ENCODE measurements at regions not wholly inside any gene's neighbourhood (a gene's known extent, or its start where the extent isn't known, plus 50 kb on each side); places are given as distances from the start of the nearest gene placed in this dataset.
A peak's percentile ranks its signal among the peaks of the same experiment; 100 is the strongest.
"Not testable (repeated sequence)": the region's sequence is repeated elsewhere in the genome, so short reads cannot be mapped to it uniquely, and the experiment has no call there.

GRCh38 chr4:9685692-9686091 is 95.7 kb upstream of the DRD5 start:
- CTCF ChIA-PET = no interaction called here
- H3K9me3 ChIP-seq = no peaks in the 10 kb centered on the region

GRCh38 chr4:9690636-9691237 is 90.7 kb upstream of the DRD5 start:
- CTCF ChIA-PET = interaction anchor here (1.4 kb wide), 1 partner anchor 12 kb away, joined by 3 read pairs; no protein-coding TSS in a partner anchor

More at GRCh38 chr4:9685692-9686091, 95.7 kb upstream of the DRD5 start:
- H3K4me3 ChIP-seq = no peak overlapping the region
- POLR2A ChIA-PET = no interaction called here
- ATAC-seq (no peak), DNase-seq (ENCODE audit: low read depth in 1 of 2, low spot score in 1 of 2) (no peak), FAIRE-seq (no peak)
- H3K4me1 ChIP-seq = no peaks in the 10 kb centered on the region
- TF ChIP-seq ESRRA (IDR thresholded peaks at IDR 0.05; ENCODE audit: borderline replicate concordance, low read length) (no peak), HOXA7 (CRISPR knock-in tag; IDR thresholded peaks at IDR 0.05) (no peak)
- H3K27ac ChIP-seq = no peak overlapping the region
- no peak overlapping the region for H3K4me2 ChIP-seq

DNA sequence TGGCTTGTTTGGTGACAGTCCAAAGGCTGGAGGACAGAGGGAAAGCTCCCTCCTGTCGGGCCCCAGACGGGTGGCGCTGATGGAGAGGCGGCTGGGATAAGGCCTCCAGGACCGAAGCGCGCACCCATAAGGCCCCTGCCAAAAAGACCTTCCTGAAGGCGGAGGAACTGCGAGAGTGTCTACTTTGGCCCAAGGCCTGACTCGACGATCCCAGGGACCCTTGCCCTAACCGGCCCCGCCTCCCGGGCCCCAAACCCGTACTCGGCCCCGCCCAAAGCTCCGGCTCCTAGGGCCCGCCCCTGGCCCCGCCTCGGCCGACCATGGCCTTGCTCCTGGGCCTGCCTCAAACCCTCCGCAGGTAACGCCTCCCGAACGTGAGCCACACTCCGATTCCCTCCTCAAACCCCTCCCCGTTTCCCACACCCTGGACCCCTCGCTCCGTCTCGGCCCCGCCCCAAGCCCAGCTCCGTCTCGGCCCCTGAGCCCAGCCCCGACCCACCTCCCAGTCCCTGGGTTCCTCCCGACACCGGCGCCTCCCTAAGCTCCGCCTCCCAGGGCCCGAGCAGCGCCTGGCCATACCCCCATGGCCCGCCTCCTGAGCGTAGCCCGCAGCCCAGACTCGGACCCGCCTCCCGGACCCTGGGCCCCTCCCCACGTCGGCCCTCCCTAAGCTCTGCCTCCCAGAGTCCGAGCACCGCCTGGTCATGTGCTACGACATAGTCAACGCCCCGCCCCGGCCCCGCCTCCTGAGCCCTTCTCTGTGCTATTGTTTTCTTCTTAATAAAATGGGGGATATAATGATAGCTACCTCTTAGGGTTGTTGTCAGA is 90.0 kb upstream of the DRD5 start:
- Histone ChIP-seq H3K9me3 (no peaks in the 10 kb centered on the region), H3K4me3 (peak overlapping the region; percentile 52), H3K27ac (peak overlapping the region; percentile 73 to 89), H3K4me2 (peak overlapping the region; percentile 79), H3K4me1 (no peaks in the 10 kb centered on the region)
- FAIRE-seq (no peak), ATAC-seq (peak; percentile 100), DNase-seq (ENCODE audit: low read depth in 1 of 2, low spot score in 1 of 2) (peak; percentile 69 to 86)
- CTCF ChIA-PET = interaction anchor here (1.2 to 1.4 kb wide), 2 partner anchors 12 to 328 kb away, joined by 3 to 4 read pairs; no protein-coding TSS in a partner anchor
- TF ChIP-seq ZC3H11A (IDR thresholded peaks at IDR 0.05) = no peak
- TF ChIP-seq FOSL2 (IDR thresholded peaks at IDR 0.05) = no peak
- TF ChIP-seq FOSL2 (CRISPR knock-in tag; IDR thresholded peaks at IDR 0.05) = no peak
- TF ChIP-seq CBX2 (IDR thresholded peaks at IDR 0.05; ENCODE audit: borderline replicate concordance, low read depth) = no peak
- no peak for TF ChIP-seq KDM1A (IDR thresholded peaks at IDR 0.05; ENCODE audit: low read depth)
- no peak for TF ChIP-seq SMC3 (IDR thresholded peaks at IDR 0.05)
- TF ChIP-seq, protein P1, sequence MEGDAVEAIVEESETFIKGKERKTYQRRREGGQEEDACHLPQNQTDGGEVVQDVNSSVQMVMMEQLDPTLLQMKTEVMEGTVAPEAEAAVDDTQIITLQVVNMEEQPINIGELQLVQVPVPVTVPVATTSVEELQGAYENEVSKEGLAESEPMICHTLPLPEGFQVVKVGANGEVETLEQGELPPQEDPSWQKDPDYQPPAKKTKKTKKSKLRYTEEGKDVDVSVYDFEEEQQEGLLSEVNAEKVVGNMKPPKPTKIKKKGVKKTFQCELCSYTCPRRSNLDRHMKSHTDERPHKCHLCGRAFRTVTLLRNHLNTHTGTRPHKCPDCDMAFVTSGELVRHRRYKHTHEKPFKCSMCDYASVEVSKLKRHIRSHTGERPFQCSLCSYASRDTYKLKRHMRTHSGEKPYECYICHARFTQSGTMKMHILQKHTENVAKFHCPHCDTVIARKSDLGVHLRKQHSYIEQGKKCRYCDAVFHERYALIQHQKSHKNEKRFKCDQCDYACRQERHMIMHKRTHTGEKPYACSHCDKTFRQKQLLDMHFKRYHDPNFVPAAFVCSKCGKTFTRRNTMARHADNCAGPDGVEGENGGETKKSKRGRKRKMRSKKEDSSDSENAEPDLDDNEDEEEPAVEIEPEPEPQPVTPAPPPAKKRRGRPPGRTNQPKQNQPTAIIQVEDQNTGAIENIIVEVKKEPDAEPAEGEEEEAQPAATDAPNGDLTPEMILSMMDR (IDR thresholded peaks at IDR 0.05) = no peak
- no peak for TF ChIP-seq MYC (IDR thresholded peaks at IDR 0.05; ENCODE audit: borderline replicate concordance, low read length)
- POLR2A ChIA-PET = interaction anchor here (1.0 kb wide), 1 partner anchor 539 kb away, joined by 3 read pairs; no protein-coding TSS in a partner anchor
- WGBS (ENCODE audit: missing lambda C conversion rate) = 5% methylated on average over 23 of the region's 56 CpGs

More at GRCh38 chr4:9690636-9691237, 90.7 kb upstream of the DRD5 start:
- not testable (repeated sequence) for H3K4me1 ChIP-seq; H3K9me3 ChIP-seq; ATAC-seq; DNase-seq (ENCODE audit: low read depth in 1 of 2, low spot score in 1 of 2); FAIRE-seq
- Histone ChIP-seq H3K27ac (peak overlapping the region in 1 of 2 experiments; percentile 89; a peak in 3 of 6 replicates), H3K4me3 (peak overlapping the region; percentile 52), H3K4me2 (peak overlapping the region; percentile 79)
- POLR2A ChIA-PET = interaction anchor here (1.0 kb wide), 1 partner anchor 538 kb away, joined by 3 read pairs; no protein-coding TSS in a partner anchor
- WGBS (ENCODE audit: missing lambda C conversion rate) = 22% methylated on average over 9 of the region's 9 CpGs

GRCh38 chr4:9692791-9693491 is 88.5 kb upstream of the DRD5 start:
- ATAC-seq; H3K4me1 ChIP-seq; H3K9me3 ChIP-seq; DNase-seq (ENCODE audit: low read depth in 1 of 2, low spot score in 1 of 2); FAIRE-seq; H3K4me3 ChIP-seq; H3K27ac ChIP-seq; POLR2A ChIA-PET; H3K4me2 ChIP-seq: not testable (repeated sequence)
- 78% methylated on average over 5 of the region's 5 CpGs for WGBS (ENCODE audit: missing lambda C conversion rate)
- CTCF ChIA-PET = interaction anchor here (0.9 kb wide), 1 partner anchor 322 kb away, joined by 3 read pairs; no protein-coding TSS in a partner anchor

- WGBS (ENCODE audit: missing lambda C conversion rate) = 68% methylated on average over 6 of the region's 7 CpGs
- FAIRE-seq; DNase-seq (ENCODE audit: low read depth in 1 of 2, low spot score in 1 of 2); ATAC-seq; H3K4me2 ChIP-seq; H3K27ac ChIP-seq; H3K4me1 ChIP-seq; CTCF ChIA-PET; H3K4me3 ChIP-seq; H3K9me3 ChIP-seq; POLR2A ChIA-PET: not testable (repeated sequence)
These were observed 87.0 kb upstream of the DRD5 start for GRCh38 chr4:9694403-9694802.

Measured in A549 (cell line).